ENCODE measurements at regions not wholly inside any gene's neighbourhood (a gene's known extent, or its start where the extent isn't known, plus 50 kb on each side); places are given as distances from the start of the nearest gene placed in this dataset.
A peak's percentile ranks its signal among the peaks of the same experiment; 100 is the strongest.

GRCh38 chr16:64416216-64417005 is 705.5 kb downstream of the CDH11 start:
- H3F3A ChIP-seq (ENCODE audit: control insufficient read depth, insufficient read depth): no peaks in the 10 kb centered on the region
- no peaks in the 10 kb centered on the region for H3K27me3 ChIP-seq (ENCODE audit: control insufficient read depth, low read length)
- no peaks in the 10 kb centered on the region for H3K36me3 ChIP-seq (ENCODE audit: control insufficient read depth, low read length)
- no peaks in the 10 kb centered on the region for H4K20me1 ChIP-seq (ENCODE audit: control insufficient read depth, insufficient read depth, low read depth, low read length)
- H3K79me2 ChIP-seq (ENCODE audit: control insufficient read depth, low read length): no peaks in the 10 kb centered on the region
- no peak for TF ChIP-seq EZH2phosphoT487 (IDR thresholded peaks at IDR 0.05; ENCODE audit: borderline replicate concordance, low read length)
- no peak for TF ChIP-seq CTCF (IDR thresholded peaks at IDR 0.05; ENCODE audit: low read depth, low read length, poor library complexity, severe bottlenecking)
- H3K9me3 ChIP-seq (ENCODE audit: control insufficient read depth, insufficient read depth, low read length): peaks cover 42% of the 10 kb centered on the region
- no peak overlapping the region for H3K4me3 ChIP-seq (ENCODE audit: low read length)
- H3K4me2 ChIP-seq (ENCODE audit: low read length): peak overlapping the region; percentile 6; the same call in 1 of the 2 replicates
- no peaks in the 10 kb centered on the region for H3K9me2 ChIP-seq (replicated peaks; ENCODE audit: control insufficient read depth, low read length)
- no peak overlapping the region for H3K27ac ChIP-seq (ENCODE audit: low read depth, low read length)
- H3K4me1 ChIP-seq (ENCODE audit: control insufficient read depth, low read length): peaks cover 7% of the 10 kb centered on the region

DNA sequence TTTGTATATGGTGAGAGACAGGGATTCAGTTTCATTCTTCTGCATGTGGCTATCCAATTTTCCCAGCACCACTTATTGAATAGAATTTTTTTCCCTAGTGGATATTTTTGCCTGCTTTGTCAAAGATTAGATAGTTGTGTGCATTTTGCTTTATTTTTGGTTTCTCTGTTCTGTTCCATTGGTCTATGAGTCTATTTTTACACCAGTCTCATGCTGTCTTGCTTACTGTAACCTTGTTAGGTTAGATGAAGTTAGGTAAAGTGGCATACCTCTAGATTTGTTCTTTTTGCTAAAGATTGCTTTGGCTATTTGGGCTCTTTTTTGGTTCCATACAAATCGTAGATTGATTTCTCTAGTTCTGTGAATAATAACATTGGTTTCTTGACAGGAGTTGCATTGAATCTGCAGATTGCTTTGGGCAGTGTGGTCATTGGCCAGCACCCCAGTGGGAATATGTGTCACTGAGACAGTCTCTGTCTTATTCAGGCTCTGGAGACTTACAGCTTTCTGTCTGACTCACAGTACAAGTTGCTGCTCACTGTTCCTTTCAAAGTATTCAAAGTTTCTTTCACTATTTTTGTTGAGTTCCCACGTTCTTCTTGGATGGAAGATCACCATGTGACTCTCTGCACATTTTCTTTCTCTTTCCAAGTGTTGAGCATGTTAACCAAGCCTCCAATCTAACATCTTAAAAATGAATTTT is 709.1 kb downstream of the CDH11 start:
- H3K4me2 ChIP-seq (ENCODE audit: low read length): no peak overlapping the region
- no peaks in the 10 kb centered on the region for H3K9me2 ChIP-seq (replicated peaks; ENCODE audit: control insufficient read depth, low read length)
- H3K4me1 ChIP-seq (ENCODE audit: control insufficient read depth, low read length): peaks cover 6% of the 10 kb centered on the region

GRCh38 chr16:64410306-64410705 is 711.6 kb downstream of the CDH11 start:
- no peak overlapping the region for H3K27ac ChIP-seq (ENCODE audit: low read depth, low read length)
- H4K20me1 ChIP-seq (ENCODE audit: control insufficient read depth, insufficient read depth, low read depth, low read length): no peaks in the 10 kb centered on the region
- peaks cover 25% of the 10 kb centered on the region; the same call in 1 of the 2 replicates for H3K9me3 ChIP-seq (ENCODE audit: control insufficient read depth, insufficient read depth, low read length)
- H3F3A ChIP-seq (ENCODE audit: control insufficient read depth, insufficient read depth): no peaks in the 10 kb centered on the region
- no peaks in the 10 kb centered on the region for H3K27me3 ChIP-seq (ENCODE audit: control insufficient read depth, low read length)
- H3K79me2 ChIP-seq (ENCODE audit: control insufficient read depth, low read length): no peaks in the 10 kb centered on the region
- H3K4me2 ChIP-seq (ENCODE audit: low read length): no peak overlapping the region
- TF ChIP-seq CTCF (IDR thresholded peaks at IDR 0.05; ENCODE audit: low read depth, low read length, poor library complexity, severe bottlenecking): no peak
- TF ChIP-seq EZH2phosphoT487 (IDR thresholded peaks at IDR 0.05; ENCODE audit: borderline replicate concordance, low read length): no peak
- H3K36me3 ChIP-seq (ENCODE audit: control insufficient read depth, low read length): no peaks in the 10 kb centered on the region
- peaks cover 5% of the 10 kb centered on the region; the same call in 1 of the 2 replicates for H3K4me1 ChIP-seq (ENCODE audit: control insufficient read depth, low read length)
- H3K4me3 ChIP-seq (ENCODE audit: low read length): no peak overlapping the region
- no peaks in the 10 kb centered on the region for H3K9me2 ChIP-seq (replicated peaks; ENCODE audit: control insufficient read depth, low read length)

More for the DNA sequence above, 709.1 kb downstream of the CDH11 start:
- Histone ChIP-seq H4K20me1 (ENCODE audit: control insufficient read depth, insufficient read depth, low read depth, low read length) (no peaks in the 10 kb centered on the region), H3K4me3 (ENCODE audit: low read length) (no peak overlapping the region), H3K27me3 (ENCODE audit: control insufficient read depth, low read length) (no peaks in the 10 kb centered on the region), H3K27ac (ENCODE audit: low read depth, low read length) (no peak overlapping the region), H3K9me3 (ENCODE audit: control insufficient read depth, insufficient read depth, low read length) (peaks cover 30% of the 10 kb centered on the region), H3K36me3 (ENCODE audit: control insufficient read depth, low read length) (no peaks in the 10 kb centered on the region), H3K79me2 (ENCODE audit: control insufficient read depth, low read length) (no peaks in the 10 kb centered on the region), H3F3A (ENCODE audit: control insufficient read depth, insufficient read depth) (no peaks in the 10 kb centered on the region)
- TF ChIP-seq EZH2phosphoT487 (IDR thresholded peaks at IDR 0.05; ENCODE audit: borderline replicate concordance, low read length): no peak
- TF ChIP-seq CTCF (IDR thresholded peaks at IDR 0.05; ENCODE audit: low read depth, low read length, poor library complexity, severe bottlenecking): no peak

All from DOHH2 (cell line).